HUES48 (cell line): ENCODE measurements at regions not wholly inside any gene's neighbourhood (a gene's known extent, or its start where the extent isn't known, plus 50 kb on each side); places are given as distances from the start of the nearest gene placed in this dataset.
"Not testable (repeated sequence)": the region's sequence is repeated elsewhere in the genome, so short reads cannot be mapped to it uniquely, and the experiment has no call there.

ENCODE experiments used
- H3K27ac ChIP-seq: one replicate; pipeline ENCODE4 v1.7.0; 2013; ENCODE audit warnings: low read depth, low read length, inconsistent platforms
- H3K27me3 ChIP-seq: 2 replicates; pipeline ENCODE4 v1.6.1; 2013; ENCODE audit warnings: mild to moderate bottlenecking, low read length; ENCODE audit not compliant: control insufficient read depth, insufficient read depth
- H3K36me3 ChIP-seq: 2 replicates; pipeline ENCODE4 v1.6.1; 2013; ENCODE audit warnings: low read length; ENCODE audit not compliant: control insufficient read depth, insufficient read depth
- H3K4me1 ChIP-seq: 2 replicates; pipeline ENCODE4 v1.6.1; 2013; ENCODE audit warnings: mild to moderate bottlenecking, low read length; ENCODE audit not compliant: control insufficient read depth, insufficient read depth
- H3K4me3 ChIP-seq: 2 replicates; pipeline ENCODE4 v1.5.1; 2013; ENCODE audit warnings: mild to moderate bottlenecking, low read depth, low read length
- H3K9ac ChIP-seq: 2 replicates; pipeline ENCODE4 v1.6.1; 2013; ENCODE audit warnings: mild to moderate bottlenecking, low read depth, low read length, moderate library complexity
- H3K9me3 ChIP-seq: 2 replicates; pipeline ENCODE4 v1.6.1; 2013; ENCODE audit warnings: low read length; ENCODE audit not compliant: control insufficient read depth, insufficient read depth

- Histone ChIP-seq H3K4me3 (no peak overlapping the region), H3K27ac (no peak overlapping the region)
Observed at GRCh38 chr2:49755777-49756176, 601.5 kb upstream of the FSHR start.

GRCh38 chr2:49754381-49754780 lies 600.1 kb upstream of the FSHR start:
- Histone ChIP-seq H3K27ac (no peak overlapping the region), H3K9me3 (no peaks in the 10 kb centered on the region), H3K4me3 (no peak overlapping the region), H3K4me1 (0 out of 2 replicates have a peak, but pooled peaks cover 4% of the 10 kb centered on the region), H3K36me3 (no peaks in the 10 kb centered on the region), H3K9ac (no peak overlapping the region), H3K27me3 (no peaks in the 10 kb centered on the region)

More at GRCh38 chr2:49755777-49756176, 601.5 kb upstream of the FSHR start:
- Histone ChIP-seq H3K4me1 (0 out of 2 replicates have a peak, but pooled peaks cover 4% of the 10 kb centered on the region), H3K9ac (no peak overlapping the region), H3K9me3 (no peaks in the 10 kb centered on the region), H3K36me3 (no peaks in the 10 kb centered on the region), H3K27me3 (no peaks in the 10 kb centered on the region)

- Histone ChIP-seq H3K4me3 (no peak overlapping the region), H3K4me1 (0 out of 2 replicates have a peak, but pooled peaks cover 4% of the 10 kb centered on the region), H3K27ac (no peak overlapping the region), H3K9me3 (no peaks in the 10 kb centered on the region), H3K9ac (no peak overlapping the region), H3K27me3 (no peaks in the 10 kb centered on the region), H3K36me3 (no peaks in the 10 kb centered on the region)
Observed at GRCh38 chr2:49753344-49753985, 599.1 kb upstream of the FSHR start.

GRCh38 chr2:49737606-49738005 lies 583.3 kb upstream of the FSHR start:
- Histone ChIP-seq H3K9me3 (0 out of 2 replicates have a peak, but pooled peaks cover 2% of the 10 kb centered on the region), H3K4me3 (no peak overlapping the region), H3K27ac (no peak overlapping the region), H3K27me3 (no peaks in the 10 kb centered on the region), H3K9ac (no peak overlapping the region), H3K36me3 (no peaks in the 10 kb centered on the region), H3K4me1 (no peaks in the 10 kb centered on the region)

GRCh38 chr2:49732924-49733323 lies 578.6 kb upstream of the FSHR start:
- H3K9me3 ChIP-seq, H3K27me3 ChIP-seq, H3K36me3 ChIP-seq, H3K27ac ChIP-seq, H3K4me3 ChIP-seq, H3K4me1 ChIP-seq, H3K9ac ChIP-seq: not testable (repeated sequence)

- Histone ChIP-seq H3K4me3 (no peak overlapping the region), H3K27me3 (no peaks in the 10 kb centered on the region), H3K27ac (no peak overlapping the region), H3K36me3 (no peaks in the 10 kb centered on the region), H3K9ac (no peak overlapping the region), H3K9me3 (no peaks in the 10 kb centered on the region), H3K4me1 (no peaks in the 10 kb centered on the region)
Observed at GRCh38 chr2:49719241-49719640, 564.9 kb upstream of the FSHR start.

- H3K9me3 ChIP-seq = no peaks in the 10 kb centered on the region
- no peaks in the 10 kb centered on the region for H3K36me3 ChIP-seq
- no peak overlapping the region for H3K4me3 ChIP-seq
- no peaks in the 10 kb centered on the region for H3K4me1 ChIP-seq
- no peak overlapping the region for H3K9ac ChIP-seq
- H3K27me3 ChIP-seq = no peaks in the 10 kb centered on the region
- H3K27ac ChIP-seq = no peak overlapping the region
Observed at GRCh38 chr2:49715597-49715996, 561.3 kb upstream of the FSHR start.

GRCh38 chr2:49714454-49714853 lies 560.1 kb upstream of the FSHR start:
- no peaks in the 10 kb centered on the region for H3K36me3 ChIP-seq
- H3K27me3 ChIP-seq = no peaks in the 10 kb centered on the region
- no peak overlapping the region for H3K27ac ChIP-seq
- H3K4me3 ChIP-seq = no peak overlapping the region
- H3K4me1 ChIP-seq = no peaks in the 10 kb centered on the region
- no peaks in the 10 kb centered on the region for H3K9me3 ChIP-seq
- no peak overlapping the region for H3K9ac ChIP-seq

- H3K9ac ChIP-seq = no peak overlapping the region
- no peaks in the 10 kb centered on the region for H3K27me3 ChIP-seq
- H3K4me1 ChIP-seq = no peaks in the 10 kb centered on the region
- H3K27ac ChIP-seq = no peak overlapping the region
- H3K9me3 ChIP-seq = no peaks in the 10 kb centered on the region
- H3K4me3 ChIP-seq = no peak overlapping the region
- no peaks in the 10 kb centered on the region for H3K36me3 ChIP-seq
Observed at GRCh38 chr2:49702740-49703139, 548.4 kb upstream of the FSHR start.

GRCh38 chr2:49693961-49694360 lies 539.6 kb upstream of the FSHR start:
- Histone ChIP-seq H3K27me3 (no peaks in the 10 kb centered on the region), H3K9me3 (no peaks in the 10 kb centered on the region), H3K4me1 (no peaks in the 10 kb centered on the region), H3K27ac (no peak overlapping the region), H3K4me3 (no peak overlapping the region), H3K9ac (no peak overlapping the region), H3K36me3 (no peaks in the 10 kb centered on the region)

- H3K4me3 ChIP-seq, H3K4me1 ChIP-seq, H3K36me3 ChIP-seq, H3K27ac ChIP-seq, H3K9ac ChIP-seq, H3K9me3 ChIP-seq, H3K27me3 ChIP-seq: not testable (repeated sequence)
Observed at GRCh38 chr2:49692022-49692421, 537.7 kb upstream of the FSHR start.
